ENCODE measurements at regions not wholly inside any gene's neighbourhood (a gene's known extent, or its start where the extent isn't known, plus 50 kb on each side); places are given as distances from the start of the nearest gene placed in this dataset.
A peak's percentile ranks its signal among the peaks of the same experiment; 100 is the strongest.

DNA sequence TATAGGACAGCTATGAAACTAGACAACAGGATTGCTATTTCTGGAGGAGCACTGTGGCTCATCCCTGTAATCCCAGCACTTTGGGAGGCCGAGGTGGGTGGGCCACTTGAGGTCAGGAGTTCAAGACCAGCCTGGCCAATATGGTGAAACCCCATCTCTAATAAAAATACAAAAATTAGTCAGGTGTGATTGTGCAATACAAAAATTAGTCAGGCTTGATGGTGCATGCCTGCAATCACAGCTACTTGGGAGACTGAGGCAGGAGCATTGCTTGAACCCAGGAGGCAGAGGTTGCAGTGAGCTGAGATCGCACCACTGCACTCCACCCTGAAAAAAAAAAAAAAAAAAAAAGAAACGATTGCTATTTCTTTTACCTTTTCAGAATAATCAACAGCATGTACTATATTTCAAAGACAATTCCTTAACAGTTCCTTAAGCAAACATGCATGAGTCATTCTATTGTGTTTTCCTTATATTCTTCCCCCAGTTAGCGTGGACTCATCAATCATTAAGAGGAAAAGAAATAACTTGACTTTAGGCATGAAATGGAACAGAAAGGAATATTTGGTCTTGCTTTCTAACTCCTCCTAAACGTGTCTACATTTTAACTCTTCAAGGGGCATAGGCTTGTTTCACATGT is 162.6 kb downstream of the TAF11L14 start:
- no peak overlapping the region for H3K4me3 ChIP-seq (ENCODE audit: low read depth, low read length)
- peaks cover 14% of the 10 kb centered on the region for H3K4me1 ChIP-seq (ENCODE audit: control insufficient read depth, insufficient read depth, low read length, unreplicated experiment)
- no peaks in the 10 kb centered on the region for H3K79me2 ChIP-seq (ENCODE audit: control insufficient read depth, insufficient read depth, low read length, unreplicated experiment)
- H2AFZ ChIP-seq (ENCODE audit: low read length, unreplicated experiment) = no peak overlapping the region
- H3K27me3 ChIP-seq (ENCODE audit: insufficient read depth, low read length) = no peaks in the 10 kb centered on the region
- no peaks in the 10 kb centered on the region for H3K36me3 ChIP-seq (ENCODE audit: insufficient read depth, low read length)
- no peak overlapping the region for H3K27ac ChIP-seq (ENCODE audit: low read depth, low read length)

DNA sequence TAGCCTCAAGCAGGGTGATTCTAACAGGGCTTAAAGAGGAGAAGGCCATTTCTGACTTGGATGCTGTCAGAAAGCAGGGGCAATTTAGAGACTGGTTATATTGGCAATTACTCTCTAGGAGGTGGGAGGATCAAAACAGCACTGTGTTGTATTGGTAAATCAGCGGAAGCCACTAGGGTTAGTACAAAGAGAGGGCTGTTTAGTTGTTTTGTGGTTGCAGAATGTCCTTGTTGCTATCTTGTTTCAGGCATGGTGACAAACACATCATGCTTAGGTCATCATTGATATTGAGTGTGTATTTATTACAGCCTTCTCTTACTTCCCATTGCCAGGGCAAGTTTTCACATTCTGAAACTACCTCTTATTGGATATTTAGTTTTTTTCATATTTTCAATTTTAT is 165.3 kb downstream of the TAF11L14 start:
- Histone ChIP-seq H3K27me3 (ENCODE audit: insufficient read depth, low read length) (no peaks in the 10 kb centered on the region), H3K4me1 (ENCODE audit: control insufficient read depth, insufficient read depth, low read length, unreplicated experiment) (peaks cover 14% of the 10 kb centered on the region), H3K27ac (ENCODE audit: low read depth, low read length) (no peak overlapping the region), H2AFZ (ENCODE audit: low read length, unreplicated experiment) (no peak overlapping the region), H3K36me3 (ENCODE audit: insufficient read depth, low read length) (no peaks in the 10 kb centered on the region), H3K79me2 (ENCODE audit: control insufficient read depth, insufficient read depth, low read length, unreplicated experiment) (no peaks in the 10 kb centered on the region), H3K4me3 (ENCODE audit: low read depth, low read length) (no peak overlapping the region)

DNA sequence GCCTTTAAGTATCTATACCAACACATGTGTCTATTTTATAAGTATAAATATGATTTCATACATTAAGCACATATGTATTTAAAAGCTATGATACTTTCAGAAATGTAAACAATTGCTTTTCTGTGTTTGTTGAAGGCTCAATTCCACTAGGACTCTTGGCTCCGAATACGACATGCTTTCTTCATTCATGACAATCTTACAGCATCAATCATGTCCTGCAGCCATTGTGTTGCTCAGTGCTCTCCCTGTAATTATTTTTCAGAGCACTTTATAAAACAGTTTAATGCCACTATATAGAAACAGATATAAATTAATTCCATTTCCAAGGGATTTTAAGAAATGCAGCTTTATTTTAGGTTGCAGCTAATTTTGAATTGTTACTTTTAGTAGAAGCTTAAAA is 167.3 kb downstream of the TAF11L14 start:
- Histone ChIP-seq H3K4me3 (ENCODE audit: low read depth, low read length) (no peak overlapping the region), H2AFZ (ENCODE audit: low read length, unreplicated experiment) (no peak overlapping the region), H3K36me3 (ENCODE audit: insufficient read depth, low read length) (no peaks in the 10 kb centered on the region), H3K4me1 (ENCODE audit: control insufficient read depth, insufficient read depth, low read length, unreplicated experiment) (peaks cover 8% of the 10 kb centered on the region), H3K27ac (ENCODE audit: low read depth, low read length) (no peak overlapping the region), H3K27me3 (ENCODE audit: insufficient read depth, low read length) (no peaks in the 10 kb centered on the region), H3K79me2 (ENCODE audit: control insufficient read depth, insufficient read depth, low read length, unreplicated experiment) (no peaks in the 10 kb centered on the region)

DNA sequence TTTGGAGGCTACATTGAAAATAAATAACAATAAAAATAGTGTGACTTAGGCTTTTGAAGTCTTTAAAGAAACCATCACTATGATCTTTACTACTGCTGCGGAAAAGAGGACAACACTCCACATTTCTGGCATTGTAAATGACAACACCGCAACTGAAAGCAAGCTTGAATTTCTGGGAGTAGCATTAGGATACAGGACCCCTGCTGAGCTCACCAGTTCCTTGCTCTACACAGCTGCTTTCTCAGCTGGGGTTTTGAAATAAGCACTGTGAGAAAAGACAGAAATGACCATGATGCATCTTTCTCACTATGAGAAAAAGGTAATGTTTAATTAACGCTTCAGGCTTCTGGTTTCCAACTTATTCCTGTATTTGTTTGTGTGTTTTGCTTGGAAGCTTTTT is 168.0 kb downstream of the TAF11L14 start:
- Histone ChIP-seq H3K4me1 (ENCODE audit: control insufficient read depth, insufficient read depth, low read length, unreplicated experiment) (peaks cover 5% of the 10 kb centered on the region), H3K36me3 (ENCODE audit: insufficient read depth, low read length) (no peaks in the 10 kb centered on the region), H3K4me3 (ENCODE audit: low read depth, low read length) (no peak overlapping the region), H3K79me2 (ENCODE audit: control insufficient read depth, insufficient read depth, low read length, unreplicated experiment) (no peaks in the 10 kb centered on the region), H3K27ac (ENCODE audit: low read depth, low read length) (no peak overlapping the region), H3K27me3 (ENCODE audit: insufficient read depth, low read length) (no peaks in the 10 kb centered on the region), H2AFZ (ENCODE audit: low read length, unreplicated experiment) (no peak overlapping the region)

DNA sequence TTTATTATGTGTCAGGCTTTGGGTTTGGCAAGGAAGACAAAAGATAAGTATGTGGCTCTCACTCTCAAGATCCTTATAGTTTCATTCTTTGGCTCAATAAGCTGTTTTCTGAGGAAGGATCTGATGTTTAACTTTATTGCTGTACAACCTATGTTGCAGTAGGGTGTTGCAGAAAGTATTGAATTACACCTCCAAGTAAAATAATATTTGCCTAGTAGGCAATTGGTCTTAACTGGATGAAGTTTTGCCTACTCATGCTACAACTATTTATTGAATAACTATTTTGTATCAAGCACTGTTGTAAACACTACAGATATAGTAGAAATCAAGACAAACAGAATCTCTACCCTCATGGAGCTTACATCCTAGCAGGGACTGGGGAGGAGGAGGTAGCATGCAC is 169.7 kb downstream of the TAF11L14 start:
- no peaks in the 10 kb centered on the region for H3K36me3 ChIP-seq (ENCODE audit: insufficient read depth, low read length)
- no peaks in the 10 kb centered on the region for H3K79me2 ChIP-seq (ENCODE audit: control insufficient read depth, insufficient read depth, low read length, unreplicated experiment)
- H3K27ac ChIP-seq (ENCODE audit: low read depth, low read length) = no peak overlapping the region
- H3K27me3 ChIP-seq (ENCODE audit: insufficient read depth, low read length) = no peaks in the 10 kb centered on the region
- H3K4me1 ChIP-seq (ENCODE audit: control insufficient read depth, insufficient read depth, low read length, unreplicated experiment) = peaks cover 3% of the 10 kb centered on the region
- H3K4me3 ChIP-seq (ENCODE audit: low read depth, low read length) = no peak overlapping the region
- H2AFZ ChIP-seq (ENCODE audit: low read length, unreplicated experiment) = no peak overlapping the region

DNA sequence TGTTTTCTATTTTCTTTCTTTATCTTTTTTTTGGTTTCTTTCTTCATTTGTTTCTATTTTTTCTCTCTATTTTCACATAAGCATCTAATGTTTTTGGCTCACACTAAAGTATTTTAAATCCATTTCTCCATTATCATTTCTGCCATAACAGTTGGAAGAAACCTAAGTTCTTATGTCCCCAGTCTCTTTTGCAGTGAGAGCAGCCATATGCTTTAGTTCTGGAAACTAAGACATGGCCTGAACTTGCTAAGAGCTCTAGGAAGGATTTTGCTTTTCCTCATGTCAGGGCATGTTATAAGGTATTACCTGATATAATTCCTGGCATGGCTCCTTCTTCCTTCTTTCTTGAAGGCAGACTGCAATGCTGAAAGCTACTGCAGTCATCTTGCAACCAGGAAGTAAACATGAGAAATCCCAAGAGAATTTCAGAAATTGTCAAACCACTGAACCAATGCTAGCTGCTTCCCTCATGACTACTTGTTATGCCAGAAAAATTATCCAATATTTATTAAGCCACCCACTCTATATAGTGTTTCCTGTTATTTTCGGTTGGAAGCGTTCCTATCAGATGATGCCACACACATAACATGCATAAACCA is 171.1 kb downstream of the TAF11L14 start:
- Histone ChIP-seq H3K27me3 (ENCODE audit: insufficient read depth, low read length) (no peaks in the 10 kb centered on the region), H3K4me1 (ENCODE audit: control insufficient read depth, insufficient read depth, low read length, unreplicated experiment) (no peaks in the 10 kb centered on the region), H3K4me3 (ENCODE audit: low read depth, low read length) (no peak overlapping the region), H3K27ac (ENCODE audit: low read depth, low read length) (no peak overlapping the region), H2AFZ (ENCODE audit: low read length, unreplicated experiment) (no peak overlapping the region), H3K36me3 (ENCODE audit: insufficient read depth, low read length) (no peaks in the 10 kb centered on the region), H3K79me2 (ENCODE audit: control insufficient read depth, insufficient read depth, low read length, unreplicated experiment) (no peaks in the 10 kb centered on the region)

DNA sequence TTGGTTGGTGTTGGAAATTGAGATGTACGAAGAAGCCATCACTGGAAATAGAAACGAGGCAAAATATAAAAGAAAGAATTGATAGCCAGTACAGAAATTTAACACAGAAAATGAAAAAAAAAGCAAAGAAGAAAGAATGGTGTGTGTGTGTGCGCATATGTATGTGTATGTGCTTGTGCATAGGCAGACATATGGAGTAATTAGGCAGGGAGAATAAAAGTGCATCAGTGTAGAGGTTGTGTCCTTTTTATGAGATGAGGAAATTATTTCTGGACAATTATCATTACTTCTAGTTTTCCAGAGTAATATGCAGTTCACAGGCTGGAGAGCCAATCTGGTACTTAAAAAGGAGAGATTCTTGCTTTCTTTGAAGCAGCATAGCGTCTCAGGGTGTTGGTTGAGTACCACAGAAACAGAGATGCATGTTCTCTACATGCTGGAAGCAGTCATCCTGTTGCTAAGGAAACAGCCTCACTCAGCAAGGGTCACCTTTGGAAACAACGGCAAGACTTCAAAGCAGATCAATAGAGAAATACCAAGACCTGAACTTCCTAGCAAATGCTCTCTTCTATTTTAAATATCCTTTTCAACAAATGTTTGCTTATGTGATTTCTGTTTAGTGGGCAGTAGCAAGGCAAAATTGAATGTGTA is 172.7 kb downstream of the TAF11L14 start:
- H3K4me3 ChIP-seq (ENCODE audit: low read depth, low read length) = no peak overlapping the region
- H3K79me2 ChIP-seq (ENCODE audit: control insufficient read depth, insufficient read depth, low read length, unreplicated experiment) = no peaks in the 10 kb centered on the region
- no peak overlapping the region for H3K27ac ChIP-seq (ENCODE audit: low read depth, low read length)
- H2AFZ ChIP-seq (ENCODE audit: low read length, unreplicated experiment) = no peak overlapping the region
- H3K27me3 ChIP-seq (ENCODE audit: insufficient read depth, low read length) = no peaks in the 10 kb centered on the region
- no peaks in the 10 kb centered on the region for H3K36me3 ChIP-seq (ENCODE audit: insufficient read depth, low read length)
- H3K4me1 ChIP-seq (ENCODE audit: control insufficient read depth, insufficient read depth, low read length, unreplicated experiment) = no peaks in the 10 kb centered on the region

DNA sequence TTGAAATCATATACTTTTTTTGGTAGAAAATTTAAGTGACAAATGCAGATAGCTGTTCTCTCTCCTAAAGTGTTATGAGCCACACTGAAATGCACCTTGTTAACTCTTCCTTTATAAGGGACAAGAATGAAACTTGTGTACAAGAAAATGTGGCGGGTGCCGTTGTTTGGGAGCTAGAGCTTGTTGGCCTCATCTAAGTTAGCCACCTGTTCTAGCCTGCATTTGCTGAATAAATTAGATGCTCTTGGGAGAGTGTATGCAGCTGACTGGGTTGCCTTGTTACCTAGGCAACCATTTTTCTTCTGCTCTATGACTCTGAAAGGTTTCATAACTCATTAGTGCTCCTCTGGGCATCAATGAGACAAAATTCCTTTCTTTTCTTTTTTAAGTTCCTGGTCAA is 174.3 kb downstream of the TAF11L14 start:
- no peaks in the 10 kb centered on the region for H3K4me1 ChIP-seq (ENCODE audit: control insufficient read depth, insufficient read depth, low read length, unreplicated experiment)
- H2AFZ ChIP-seq (ENCODE audit: low read length, unreplicated experiment) = no peak overlapping the region
- no peaks in the 10 kb centered on the region for H3K36me3 ChIP-seq (ENCODE audit: insufficient read depth, low read length)

DNA sequence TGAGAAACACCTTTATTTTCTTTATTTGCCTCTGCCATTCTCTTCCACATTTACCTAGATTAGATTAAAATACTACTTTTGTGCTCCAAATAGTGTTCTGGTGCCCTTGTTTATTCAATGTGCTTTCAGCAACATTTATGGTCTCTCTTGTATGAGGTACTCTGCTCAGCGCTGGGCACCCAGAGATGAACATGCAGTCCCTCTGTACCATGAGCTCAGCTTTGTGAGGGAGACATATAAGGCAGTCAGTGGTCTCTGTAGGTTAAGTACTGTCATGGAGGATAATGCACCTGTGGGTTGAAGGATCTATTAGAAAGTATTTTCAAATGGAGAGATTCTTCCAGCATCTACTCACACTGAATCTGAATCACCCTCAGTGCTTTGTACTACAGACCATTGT is 176.5 kb downstream of the TAF11L14 start:
- Histone ChIP-seq H3K4me1 (ENCODE audit: control insufficient read depth, insufficient read depth, low read length, unreplicated experiment) (no peaks in the 10 kb centered on the region), H3K79me2 (ENCODE audit: control insufficient read depth, insufficient read depth, low read length, unreplicated experiment) (no peaks in the 10 kb centered on the region), H3K27me3 (ENCODE audit: insufficient read depth, low read length) (no peaks in the 10 kb centered on the region), H3K36me3 (ENCODE audit: insufficient read depth, low read length) (no peaks in the 10 kb centered on the region), H3K27ac (ENCODE audit: low read depth, low read length) (no peak overlapping the region), H2AFZ (ENCODE audit: low read length, unreplicated experiment) (no peak overlapping the region), H3K4me3 (ENCODE audit: low read depth, low read length) (no peak overlapping the region)

More for the DNA sequence above, 174.3 kb downstream of the TAF11L14 start:
- H3K4me3 ChIP-seq (ENCODE audit: low read depth, low read length) = no peak overlapping the region
- H3K79me2 ChIP-seq (ENCODE audit: control insufficient read depth, insufficient read depth, low read length, unreplicated experiment) = no peaks in the 10 kb centered on the region
- no peak overlapping the region for H3K27ac ChIP-seq (ENCODE audit: low read depth, low read length)
- H3K27me3 ChIP-seq (ENCODE audit: insufficient read depth, low read length) = no peaks in the 10 kb centered on the region

DNA sequence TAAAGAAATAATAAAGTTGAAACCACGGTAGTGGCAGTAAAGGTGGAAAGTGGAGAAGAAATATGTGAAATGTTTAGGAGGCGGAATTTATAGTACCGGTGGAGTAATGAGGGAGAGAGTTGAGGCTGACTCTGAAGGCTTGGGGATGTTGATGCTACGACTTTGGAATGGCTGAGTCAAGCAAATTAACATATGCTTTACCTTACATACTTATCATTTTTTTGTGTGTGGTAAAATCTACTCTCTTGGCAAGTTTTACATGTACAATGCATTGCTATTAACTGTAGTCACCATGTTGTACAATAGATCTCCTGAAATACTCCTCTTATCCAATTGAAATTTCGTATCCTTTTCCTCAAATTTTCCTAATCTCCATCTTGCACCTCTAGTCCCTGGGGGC is 179.0 kb downstream of the TAF11L14 start:
- Histone ChIP-seq H3K79me2 (ENCODE audit: control insufficient read depth, insufficient read depth, low read length, unreplicated experiment) (no peaks in the 10 kb centered on the region), H3K27me3 (ENCODE audit: insufficient read depth, low read length) (no peaks in the 10 kb centered on the region)

DNA sequence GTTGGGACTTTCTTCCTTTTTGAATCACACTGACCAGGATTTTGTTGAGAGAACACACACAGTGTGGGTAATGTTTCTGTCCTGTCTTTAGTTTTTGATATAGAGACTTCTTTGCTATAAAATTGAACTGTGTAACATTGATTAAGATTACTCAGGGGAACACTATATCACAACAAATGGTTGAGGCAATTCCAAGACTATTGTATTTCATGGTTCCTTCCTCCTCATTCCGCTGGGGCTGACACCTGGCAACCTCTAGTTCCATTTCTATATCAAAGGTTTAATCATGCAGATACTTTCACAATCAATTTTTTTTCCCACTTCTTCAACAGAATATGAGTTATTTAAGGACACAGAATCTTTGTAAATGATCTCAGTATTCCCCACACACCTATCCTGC is 182.2 kb downstream of the TAF11L14 start:
- Histone ChIP-seq H3K27ac (ENCODE audit: low read depth, low read length) (peak overlapping the region; percentile 62; the same call in 1 of the 2 replicates), H3K36me3 (ENCODE audit: insufficient read depth, low read length) (no peaks in the 10 kb centered on the region), H3K27me3 (ENCODE audit: insufficient read depth, low read length) (no peaks in the 10 kb centered on the region), H3K4me1 (ENCODE audit: control insufficient read depth, insufficient read depth, low read length, unreplicated experiment) (peaks cover 22% of the 10 kb centered on the region), H2AFZ (ENCODE audit: low read length, unreplicated experiment) (peak overlapping the region; percentile 6), H3K4me3 (ENCODE audit: low read depth, low read length) (no peak overlapping the region), H3K79me2 (ENCODE audit: control insufficient read depth, insufficient read depth, low read length, unreplicated experiment) (no peaks in the 10 kb centered on the region)

More for the DNA sequence above, 179.0 kb downstream of the TAF11L14 start:
- Histone ChIP-seq H2AFZ (ENCODE audit: low read length, unreplicated experiment) (no peak overlapping the region), H3K4me3 (ENCODE audit: low read depth, low read length) (no peak overlapping the region), H3K36me3 (ENCODE audit: insufficient read depth, low read length) (no peaks in the 10 kb centered on the region), H3K4me1 (ENCODE audit: control insufficient read depth, insufficient read depth, low read length, unreplicated experiment) (peaks cover 8% of the 10 kb centered on the region), H3K27ac (ENCODE audit: low read depth, low read length) (no peak overlapping the region)
